OCI-LY7 (cell line): ENCODE measurements at regions not wholly inside any gene's neighbourhood (a gene's known extent, or its start where the extent isn't known, plus 50 kb on each side); places are given as distances from the start of the nearest gene placed in this dataset.

Experiments
- EZH2phosphoT487 ChIP-seq: fragments of 200-600 bp; sonication (generic); IDR thresholded peaks from 2 replicates; pipeline ENCODE4 v1.6.1; 2018; ENCODE audit warnings: low read depth, borderline replicate concordance, mild to moderate bottlenecking, mixed run types, antibody characterized with exemption, low read length, moderate library complexity, mixed read lengths
- TF ChIP-seq, protein P1 (sequence below): fragments of 200-600 bp; sonication (generic); conservative IDR thresholded peaks from 2 replicates; pipeline ENCODE4 v1.5.1; 2014; ENCODE audit warnings: mild to moderate bottlenecking, antibody characterized with exemption, low read length, moderate library complexity, mixed read lengths

- TF ChIP-seq, protein P1, sequence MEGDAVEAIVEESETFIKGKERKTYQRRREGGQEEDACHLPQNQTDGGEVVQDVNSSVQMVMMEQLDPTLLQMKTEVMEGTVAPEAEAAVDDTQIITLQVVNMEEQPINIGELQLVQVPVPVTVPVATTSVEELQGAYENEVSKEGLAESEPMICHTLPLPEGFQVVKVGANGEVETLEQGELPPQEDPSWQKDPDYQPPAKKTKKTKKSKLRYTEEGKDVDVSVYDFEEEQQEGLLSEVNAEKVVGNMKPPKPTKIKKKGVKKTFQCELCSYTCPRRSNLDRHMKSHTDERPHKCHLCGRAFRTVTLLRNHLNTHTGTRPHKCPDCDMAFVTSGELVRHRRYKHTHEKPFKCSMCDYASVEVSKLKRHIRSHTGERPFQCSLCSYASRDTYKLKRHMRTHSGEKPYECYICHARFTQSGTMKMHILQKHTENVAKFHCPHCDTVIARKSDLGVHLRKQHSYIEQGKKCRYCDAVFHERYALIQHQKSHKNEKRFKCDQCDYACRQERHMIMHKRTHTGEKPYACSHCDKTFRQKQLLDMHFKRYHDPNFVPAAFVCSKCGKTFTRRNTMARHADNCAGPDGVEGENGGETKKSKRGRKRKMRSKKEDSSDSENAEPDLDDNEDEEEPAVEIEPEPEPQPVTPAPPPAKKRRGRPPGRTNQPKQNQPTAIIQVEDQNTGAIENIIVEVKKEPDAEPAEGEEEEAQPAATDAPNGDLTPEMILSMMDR, result no peak
- TF ChIP-seq EZH2phosphoT487, result no peak
These were observed 185.3 kb upstream of the MIR17HG start for GRCh38 chr13:91162180-91162579.
